Mesenchymal stem cell (in vitro differentiated cells and primary cell): ENCODE measurements at regions not wholly inside any gene's neighbourhood (a gene's known extent, or its start where the extent isn't known, plus 50 kb on each side); places are given as distances from the start of the nearest gene placed in this dataset.

Experiments used
- DNase-seq: peaks from one replicate; pipeline ENCODE4 v3.0.0-alpha.2; 2013
- H2AFZ ChIP-seq: one replicate; pipeline ENCODE4 v1.6.1; 2013; ENCODE audit warnings: low read depth, mild to moderate bottlenecking, control low read depth, inconsistent platforms, low read length, moderate library complexity
- H2AK5ac ChIP-seq: 2 replicates; pipeline ENCODE4 v1.6.1; 2013; ENCODE audit warnings: low read length, moderate library complexity, mild to moderate bottlenecking, inconsistent platforms; ENCODE audit not compliant: severe bottlenecking
- H2BK120ac ChIP-seq: one replicate; pipeline ENCODE4 v1.6.1; 2013; ENCODE audit warnings: low read depth, mild to moderate bottlenecking, inconsistent platforms, low read length, moderate library complexity
- H2BK12ac ChIP-seq, 2 experiments: one replicate each; pipeline ENCODE4 v1.6.1; 2013; ENCODE audit warnings: inconsistent platforms in 2 of 2, low read length in 2 of 2, mild to moderate bottlenecking in 2 of 2, moderate library complexity in 2 of 2, control low read depth in 1 of 2
- H2BK15ac ChIP-seq: one replicate; pipeline ENCODE4 v1.6.1; 2013; ENCODE audit warnings: mild to moderate bottlenecking, low read depth, inconsistent platforms; ENCODE audit not compliant: poor library complexity, severe bottlenecking
- H2BK5ac ChIP-seq: 2 replicates; pipeline ENCODE4 v1.6.1; 2013; ENCODE audit warnings: low read depth, mild to moderate bottlenecking, low read length, control low read depth, inconsistent platforms; ENCODE audit not compliant: poor library complexity, severe bottlenecking
- H3K14ac ChIP-seq, 2 experiments: one replicate each; pipeline ENCODE4 v1.6.1; 2013; ENCODE audit warnings: inconsistent platforms in 2 of 2, low read length in 2 of 2, control low read depth in 1 of 2, mild to moderate bottlenecking in 1 of 2, moderate library complexity in 1 of 2
- H3K18ac ChIP-seq, 2 experiments: one replicate each; pipeline ENCODE4 v1.6.1; 2013; ENCODE audit warnings: inconsistent platforms in 2 of 2, low read length in 2 of 2, control low read depth in 1 of 2, low read depth in 1 of 2, mild to moderate bottlenecking in 1 of 2
- H3K23ac ChIP-seq, 2 experiments: one replicate each; pipeline ENCODE4 v1.6.1; 2013; ENCODE audit warnings: inconsistent platforms in 2 of 2, low read length in 2 of 2, mild to moderate bottlenecking in 2 of 2, moderate library complexity in 2 of 2, control low read depth in 1 of 2
- H3K27ac ChIP-seq: 2 replicates; pipeline ENCODE4 v1.5.1; 2013; ENCODE audit warnings: mild to moderate bottlenecking, moderate library complexity, low read length, control low read depth, inconsistent platforms; ENCODE audit not compliant: poor library complexity, severe bottlenecking
- H3K27me3 ChIP-seq, 2 experiments: 2 replicates each; pipeline versions ENCODE4 v1.6.1 to v1.7.0; 2013; ENCODE audit warnings: low read length in 2 of 2, mild to moderate bottlenecking in 2 of 2, moderate library complexity in 2 of 2, control low read depth in 1 of 2, inconsistent platforms in 1 of 2; ENCODE audit not compliant: control insufficient read depth in 1 of 2, insufficient read depth in 1 of 2
- H3K36me3 ChIP-seq, 2 experiments: 2 replicates each; pipeline versions ENCODE4 v1.6.1 to v1.7.0; 2013; ENCODE audit warnings: low read length in 2 of 2, control low read depth in 1 of 2, inconsistent platforms in 1 of 2, low read depth in 1 of 2, mild to moderate bottlenecking in 1 of 2; ENCODE audit not compliant: insufficient read depth in 2 of 2, control insufficient read depth in 1 of 2
- H3K4ac ChIP-seq, 2 experiments: one replicate each; pipeline ENCODE4 v1.6.1; 2013; ENCODE audit warnings: inconsistent platforms in 2 of 2, low read length in 2 of 2, mild to moderate bottlenecking in 2 of 2, moderate library complexity in 2 of 2, control low read depth in 1 of 2, low read depth in 1 of 2
- H3K4me1 ChIP-seq: 2 replicates; pipeline ENCODE4 v1.6.1; 2013; ENCODE audit warnings: low read depth, low read length, control low read depth; ENCODE audit not compliant: control insufficient read depth, insufficient read depth
- H3K4me2 ChIP-seq: 2 replicates; pipeline ENCODE4 v1.6.1; 2013; ENCODE audit warnings: low read length, mild to moderate bottlenecking, inconsistent platforms; ENCODE audit not compliant: poor library complexity, severe bottlenecking
- H3K4me3 ChIP-seq, 2 experiments: 2 replicates each; pipeline versions ENCODE4 v1.5.1 to v1.7.0; 2013; ENCODE audit warnings: low read length in 2 of 2, mild to moderate bottlenecking in 2 of 2, control low read depth in 1 of 2, low read depth in 1 of 2; ENCODE audit not compliant: insufficient read depth in 1 of 2
- H3K79me1 ChIP-seq: replicated peaks from 2 replicates; pipeline ENCODE4 v1.6.1; 2013; ENCODE audit warnings: mild to moderate bottlenecking, control low read depth, low read length, inconsistent platforms; ENCODE audit not compliant: poor library complexity, severe bottlenecking
- H3K9ac ChIP-seq: 2 replicates; pipeline ENCODE4 v1.7.0; 2013; ENCODE audit warnings: mild to moderate bottlenecking, low read length, moderate library complexity
- H3K9me3 ChIP-seq: 2 replicates; pipeline ENCODE4 v1.7.0; 2013; ENCODE audit warnings: mild to moderate bottlenecking, low read length; ENCODE audit not compliant: control insufficient read depth
- H4K8ac ChIP-seq: one replicate; pipeline ENCODE4 v1.6.1; 2013; ENCODE audit warnings: inconsistent platforms, mild to moderate bottlenecking, low read length, moderate library complexity
- H4K91ac ChIP-seq: one replicate; pipeline ENCODE4 v1.6.1; 2013; ENCODE audit warnings: mild to moderate bottlenecking, low read length, inconsistent platforms
- WGBS: methylation state at CpG from one replicate; pipeline ENCODE4 v1.1.7; 2013; ENCODE audit warnings: mixed read lengths; 5-methylcytosine and 5-hydroxymethylcytosine counted together

GRCh38 chr2:65985986-65986385, 448.9 kb upstream of the MEIS1 start:
- Histone ChIP-seq H3K79me1 (no peaks in the 10 kb centered on the region), H3K27ac (no peak overlapping the region), H3K14ac (no peak overlapping the region), H3K4me3 (no peak overlapping the region), H3K27me3 (no peaks in the 10 kb centered on the region), H3K4ac (no peak overlapping the region), H2AFZ (no peak overlapping the region), H3K23ac (no peak overlapping the region), H2BK15ac (no peak overlapping the region), H3K9me3 (no peaks in the 10 kb centered on the region), H3K4me2 (no peak overlapping the region), H2BK5ac (no peak overlapping the region), H2BK12ac (no peak overlapping the region), H4K8ac (no peak overlapping the region), H2BK120ac (no peak overlapping the region), H4K91ac (no peak overlapping the region), H2AK5ac (no peak overlapping the region), H3K18ac (no peak overlapping the region), H3K9ac (no peak overlapping the region), H3K36me3 (no peaks in the 10 kb centered on the region), H3K4me1 (no peaks in the 10 kb centered on the region)
- DNase-seq, result no peak

- Histone ChIP-seq H3K4me1 (no peaks in the 10 kb centered on the region), H3K4ac (no peak overlapping the region), H2AK5ac (no peak overlapping the region), H3K27ac (no peak overlapping the region), H3K18ac (no peak overlapping the region), H4K91ac (no peak overlapping the region), H3K4me2 (no peak overlapping the region), H2BK120ac (no peak overlapping the region), H2BK15ac (no peak overlapping the region), H3K36me3 (no peaks in the 10 kb centered on the region), H3K14ac (no peak overlapping the region), H3K27me3 (no peaks in the 10 kb centered on the region), H3K9me3 (no peaks in the 10 kb centered on the region), H2BK5ac (no peak overlapping the region), H3K9ac (no peak overlapping the region), H3K79me1 (no peaks in the 10 kb centered on the region), H4K8ac (no peak overlapping the region), H2AFZ (no peak overlapping the region), H3K4me3 (no peak overlapping the region), H3K23ac (no peak overlapping the region), H2BK12ac (no peak overlapping the region)
- WGBS, result no CpG with 5 or more reads among the region's 1 CpG
- no peak for DNase-seq
Measured at GRCh38 chr2:65980531-65980930, 454.4 kb upstream of the MEIS1 start.

- no peak overlapping the region for H3K27ac ChIP-seq
- WGBS, result 82% methylated on average over 7 of the region's 7 CpGs
- H3K9ac ChIP-seq, result no peak overlapping the region
- no peak overlapping the region for H2AFZ ChIP-seq
- no peak overlapping the region for H4K8ac ChIP-seq
- no peak overlapping the region for H3K14ac ChIP-seq
- H2AK5ac ChIP-seq, result no peak overlapping the region
- no peak overlapping the region for H2BK12ac ChIP-seq
- H2BK5ac ChIP-seq, result no peak overlapping the region
- H3K23ac ChIP-seq, result no peak overlapping the region
- H3K18ac ChIP-seq, result no peak overlapping the region
- no peak overlapping the region for H3K4ac ChIP-seq
- H3K4me3 ChIP-seq, result no peak overlapping the region
- H4K91ac ChIP-seq, result no peak overlapping the region
- no peak overlapping the region for H2BK120ac ChIP-seq
- no peaks in the 10 kb centered on the region for H3K9me3 ChIP-seq
- H3K4me2 ChIP-seq, result no peak overlapping the region
- H2BK15ac ChIP-seq, result no peak overlapping the region
- no peaks in the 10 kb centered on the region for H3K79me1 ChIP-seq
- no peaks in the 10 kb centered on the region for H3K36me3 ChIP-seq
- H3K27me3 ChIP-seq, result no peaks in the 10 kb centered on the region
- no peak for DNase-seq
- no peaks in the 10 kb centered on the region for H3K4me1 ChIP-seq
Measured at GRCh38 chr2:65979446-65979845, 455.5 kb upstream of the MEIS1 start.

GRCh38 chr2:65974067-65974723, 460.7 kb upstream of the MEIS1 start:
- H3K18ac ChIP-seq, result no peak overlapping the region
- no peaks in the 10 kb centered on the region for H3K4me1 ChIP-seq
- no peak overlapping the region for H4K8ac ChIP-seq
- H3K9me3 ChIP-seq, result no peaks in the 10 kb centered on the region
- no peak overlapping the region for H3K27ac ChIP-seq
- H2BK120ac ChIP-seq, result no peak overlapping the region
- H3K27me3 ChIP-seq, result no peaks in the 10 kb centered on the region
- no peak overlapping the region for H4K91ac ChIP-seq
- no peak overlapping the region for H2BK5ac ChIP-seq
- no peak overlapping the region for H3K14ac ChIP-seq
- WGBS, result 73% methylated on average over 3 of the region's 3 CpGs
- no peak overlapping the region for H3K4me3 ChIP-seq
- no peak overlapping the region for H3K4ac ChIP-seq
- H2BK12ac ChIP-seq, result no peak overlapping the region
- DNase-seq, result no peak
- no peak overlapping the region for H2BK15ac ChIP-seq
- H3K23ac ChIP-seq, result no peak overlapping the region
- H3K9ac ChIP-seq, result no peak overlapping the region
- no peaks in the 10 kb centered on the region for H3K79me1 ChIP-seq
- H3K36me3 ChIP-seq, result no peaks in the 10 kb centered on the region
- no peak overlapping the region for H3K4me2 ChIP-seq
- no peak overlapping the region for H2AFZ ChIP-seq
- no peak overlapping the region for H2AK5ac ChIP-seq
